Muscle layer of colon (tissue), 2 donors: ENCODE measurements at regions not wholly inside any gene's neighbourhood (a gene's known extent, or its start where the extent isn't known, plus 50 kb on each side); places are given as distances from the start of the nearest gene placed in this dataset.

Experiments used
- H3K27ac ChIP-seq: one replicate; pipeline ENCODE4 v1.7.0; 2013; ENCODE audit warnings: low read depth, mild to moderate bottlenecking, low read length, moderate library complexity
- H3K27me3 ChIP-seq, 2 donors: one replicate each; pipeline ENCODE4 v1.7.0; 2013; ENCODE audit warnings: low read length in 2 of 2, mild to moderate bottlenecking in 2 of 2; ENCODE audit not compliant: insufficient read depth in 2 of 2, control insufficient read depth in 1 of 2
- H3K36me3 ChIP-seq: one replicate; pipeline ENCODE4 v1.7.0; 2013; ENCODE audit warnings: mild to moderate bottlenecking, low read length; ENCODE audit not compliant: insufficient read depth
- H3K4me1 ChIP-seq: one replicate; pipeline ENCODE4 v1.7.0; 2013; ENCODE audit warnings: mild to moderate bottlenecking, low read length; ENCODE audit not compliant: insufficient read depth
- H3K4me3 ChIP-seq, 2 donors: one replicate each; pipeline ENCODE4 v1.7.0; 2013; ENCODE audit warnings: low read length in 2 of 2, low read depth in 1 of 2, mild to moderate bottlenecking in 1 of 2, moderate library complexity in 1 of 2
- H3K9ac ChIP-seq: one replicate; pipeline ENCODE4 v1.7.0; 2013; ENCODE audit warnings: low read length
- H3K9me3 ChIP-seq: one replicate; pipeline ENCODE4 v1.7.0; 2013; ENCODE audit warnings: mild to moderate bottlenecking, low read length
- donor health status: abdominal sarcoma.
- donor health status: Adenocarcinoma of cecum.

DNA sequence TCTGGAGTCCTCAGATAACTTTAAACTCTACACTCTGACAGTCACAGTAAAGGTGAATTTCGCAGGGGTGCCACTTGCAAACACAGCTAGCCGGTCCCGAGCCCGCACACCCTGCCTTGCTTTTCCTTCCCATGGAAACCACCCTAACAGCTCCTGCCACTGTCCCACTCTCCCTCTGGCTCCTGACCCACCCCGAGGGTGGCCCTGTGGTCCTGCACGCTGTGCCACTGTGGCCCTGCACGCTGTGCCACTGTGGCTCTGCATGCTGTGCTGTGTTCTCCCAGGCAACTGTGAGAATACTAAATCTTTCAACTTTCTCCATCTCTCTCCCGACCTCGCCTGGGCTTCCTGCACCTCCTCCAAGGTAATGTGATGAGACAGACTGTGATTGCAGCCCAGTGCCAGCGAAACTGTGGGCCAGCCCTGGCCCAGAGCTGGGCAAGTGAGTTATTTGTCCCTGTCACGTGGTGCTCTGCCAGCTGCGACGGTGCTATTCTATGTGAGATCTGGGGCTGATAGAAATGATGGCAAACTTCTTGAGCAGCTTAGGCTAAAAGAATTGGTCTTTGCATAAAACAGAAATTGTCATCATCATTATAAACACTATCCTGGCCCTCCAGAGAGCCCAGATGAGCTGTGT, 63.4 kb upstream of the TARBP1 start:
- Histone ChIP-seq H3K27ac (peak overlapping the region; percentile 83), H3K36me3 (no peaks in the 10 kb centered on the region), H3K9ac (peak overlapping the region; percentile 69), H3K9me3 (no peaks in the 10 kb centered on the region), H3K27me3 (no peaks in the 10 kb centered on the region), H3K4me1 (peaks cover 89% of the 10 kb centered on the region), H3K4me3 (no peak overlapping the region)

DNA sequence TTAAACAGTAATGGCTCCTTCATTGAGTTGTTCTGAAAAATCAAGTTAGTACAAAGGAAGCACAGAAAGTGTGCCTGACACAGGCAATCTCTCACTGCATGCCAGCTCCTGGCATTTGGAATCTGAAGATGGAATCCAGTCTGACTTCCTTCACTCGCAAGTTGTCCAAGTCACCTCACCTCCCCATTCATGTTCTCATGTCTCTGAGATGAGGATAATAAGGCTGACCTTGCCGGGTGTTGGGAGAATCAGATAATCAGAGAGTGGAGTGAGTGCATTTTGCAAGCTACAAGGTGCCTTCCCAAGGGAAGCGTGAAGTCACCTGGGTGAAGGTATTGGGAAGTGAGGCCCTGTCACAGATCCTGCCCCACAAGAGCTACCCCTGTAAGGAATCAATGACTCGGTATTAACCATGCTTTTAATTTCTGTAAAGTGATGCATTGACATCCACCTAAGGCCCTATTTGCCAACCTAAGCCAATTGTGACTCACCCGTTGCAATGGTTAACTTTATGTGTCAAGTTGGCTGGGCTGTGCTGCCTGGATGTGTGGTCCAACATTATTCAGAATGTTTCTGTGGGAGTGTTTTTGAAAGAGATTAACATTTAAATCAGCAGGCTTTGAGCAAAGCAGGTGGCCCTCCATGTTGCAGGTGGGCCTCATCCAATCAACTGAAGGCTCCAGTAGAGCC, 62.5 kb upstream of the TARBP1 start:
- Histone ChIP-seq H3K9ac (no peak overlapping the region), H3K36me3 (no peaks in the 10 kb centered on the region), H3K27me3 (no peaks in the 10 kb centered on the region), H3K27ac (peak overlapping the region; percentile 83), H3K4me1 (peaks cover 97% of the 10 kb centered on the region), H3K4me3 (no peak overlapping the region), H3K9me3 (no peaks in the 10 kb centered on the region)

DNA sequence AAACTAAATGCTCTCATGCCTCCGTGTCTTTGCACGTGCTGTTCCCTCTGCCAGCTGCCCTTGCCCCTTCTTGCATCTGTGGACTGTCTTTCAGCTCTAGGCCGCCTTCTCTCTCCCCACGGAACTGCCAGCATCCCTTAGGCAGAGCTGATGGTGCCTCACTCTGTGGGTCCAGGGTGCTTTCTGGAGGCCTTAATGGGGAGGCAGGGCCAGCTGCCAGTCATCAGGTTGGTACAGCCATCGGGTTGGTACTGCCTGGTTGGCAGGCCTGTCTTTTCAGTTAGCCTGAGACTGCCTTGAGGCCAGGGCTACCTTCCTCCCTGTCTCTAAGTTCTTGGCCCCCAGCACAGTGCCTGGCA, 61.4 kb upstream of the TARBP1 start:
- Histone ChIP-seq H3K27ac (peak overlapping the region; percentile 80), H3K4me3 (no peak overlapping the region), H3K4me1 (peaks cover 97% of the 10 kb centered on the region), H3K9ac (no peak overlapping the region), H3K9me3 (no peaks in the 10 kb centered on the region), H3K27me3 (no peaks in the 10 kb centered on the region), H3K36me3 (no peaks in the 10 kb centered on the region)

DNA sequence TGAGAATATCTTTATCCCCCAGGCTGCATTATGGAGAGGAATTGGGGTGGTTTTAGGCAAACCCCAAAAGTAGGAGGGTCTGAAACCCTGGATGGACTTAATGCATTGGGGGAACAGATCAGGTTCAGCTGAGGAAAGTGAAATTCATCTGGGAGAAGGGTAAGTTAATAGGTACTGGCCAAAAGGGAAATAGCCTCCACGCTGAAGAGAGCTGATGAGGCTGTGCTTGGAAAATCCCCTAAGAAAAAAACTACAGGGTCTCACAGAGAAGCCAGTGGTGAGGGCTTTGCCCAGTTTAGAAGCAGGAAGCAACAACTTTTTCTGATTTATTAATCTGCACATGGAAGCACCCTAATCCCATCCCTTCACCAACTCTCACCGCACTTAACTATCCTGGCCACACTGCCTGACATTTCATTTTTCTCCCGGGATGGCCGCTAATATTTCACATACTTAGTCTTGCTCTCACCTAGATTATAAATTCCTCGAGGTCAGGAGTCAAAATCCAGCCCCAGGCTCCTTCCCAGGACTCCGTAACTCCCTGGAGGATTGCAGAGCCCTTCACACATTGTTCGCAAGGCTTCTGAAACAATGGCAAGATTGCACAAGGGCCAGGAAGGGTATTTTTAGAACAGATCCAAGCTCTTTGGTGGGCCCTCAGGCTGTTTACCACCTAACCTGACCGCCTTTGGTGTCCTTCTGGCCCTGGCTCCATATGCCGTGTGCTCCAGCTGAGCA, 60.9 kb upstream of the TARBP1 start:
- H3K27ac ChIP-seq = peak overlapping the region; percentile 80
- no peaks in the 10 kb centered on the region for H3K27me3 ChIP-seq
- no peak overlapping the region for H3K9ac ChIP-seq
- H3K36me3 ChIP-seq = no peaks in the 10 kb centered on the region
- no peaks in the 10 kb centered on the region for H3K9me3 ChIP-seq
- H3K4me3 ChIP-seq = no peak overlapping the region
- H3K4me1 ChIP-seq = peaks cover 97% of the 10 kb centered on the region

DNA sequence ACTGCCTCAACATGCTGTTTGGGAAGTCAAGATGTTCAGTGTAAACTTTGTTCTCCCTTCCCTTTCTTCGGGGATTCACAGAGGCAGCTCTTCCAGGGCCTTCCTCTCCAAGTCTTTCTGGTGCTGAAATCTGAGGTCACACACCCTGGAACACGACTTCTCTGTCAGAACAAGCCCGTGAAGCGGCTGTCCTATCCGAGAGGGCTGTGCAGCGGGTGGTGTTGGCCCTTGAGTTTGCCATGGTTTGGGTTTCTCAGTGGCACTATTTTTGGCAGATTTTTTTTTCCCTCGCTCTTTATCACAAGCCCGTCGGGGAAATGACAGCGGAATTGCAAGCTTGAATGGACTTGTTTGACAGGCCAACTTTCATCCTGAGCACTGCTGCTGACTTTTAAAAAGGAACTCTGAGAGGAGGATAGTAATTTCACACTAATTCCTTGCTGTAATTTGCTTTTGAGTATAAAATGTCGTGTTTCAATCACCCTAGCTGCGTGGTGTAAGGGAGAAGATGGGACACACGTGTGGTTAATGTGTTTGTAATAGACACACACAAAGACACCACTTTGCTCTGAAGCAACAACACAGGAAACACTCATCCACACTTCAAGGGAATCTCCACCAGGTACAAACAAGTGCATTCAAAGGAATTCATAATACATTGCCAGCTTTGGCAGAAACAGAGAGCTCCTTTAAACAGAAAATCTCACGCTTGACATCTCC, 60.1 kb upstream of the TARBP1 start:
- Histone ChIP-seq H3K9ac (no peak overlapping the region), H3K4me1 (peaks cover 100% of the 10 kb centered on the region), H3K36me3 (no peaks in the 10 kb centered on the region), H3K27me3 (no peaks in the 10 kb centered on the region), H3K9me3 (no peaks in the 10 kb centered on the region), H3K4me3 (no peak overlapping the region), H3K27ac (peak overlapping the region; percentile 80)

DNA sequence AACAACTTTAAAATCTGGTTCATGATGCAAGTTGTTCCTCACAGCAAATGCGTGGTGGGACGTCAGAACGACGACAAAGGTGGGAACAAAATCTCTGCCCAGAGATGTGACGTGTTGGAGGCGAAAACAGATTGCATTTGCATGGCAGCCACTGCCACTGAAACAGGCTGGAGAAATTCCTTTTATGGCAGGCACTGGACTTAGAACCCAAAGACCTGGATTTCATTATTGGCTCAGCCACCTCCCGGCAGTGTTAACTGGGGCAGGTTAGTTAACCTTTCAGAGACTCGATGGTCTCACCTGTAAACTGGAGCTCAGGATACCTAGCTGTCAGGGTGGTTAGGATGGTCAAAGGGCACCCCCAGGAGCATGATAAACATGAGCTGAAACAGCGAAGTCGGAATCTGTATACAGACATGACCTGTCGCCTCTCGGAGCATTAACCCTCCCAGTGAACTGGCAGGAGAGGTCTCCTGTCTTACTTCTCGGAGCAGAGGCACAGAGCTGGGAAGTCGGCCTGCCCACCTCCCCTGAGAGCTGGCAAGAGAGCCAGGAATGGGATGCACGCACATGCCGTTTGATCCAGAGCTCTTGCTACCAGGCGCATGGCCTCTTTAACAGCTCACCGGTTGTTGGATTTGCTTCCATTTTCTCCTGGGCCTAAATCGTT, 59.2 kb upstream of the TARBP1 start:
- no peaks in the 10 kb centered on the region for H3K27me3 ChIP-seq
- H3K9me3 ChIP-seq = no peaks in the 10 kb centered on the region
- H3K9ac ChIP-seq = peak overlapping the region; percentile 4
- H3K36me3 ChIP-seq = no peaks in the 10 kb centered on the region
- H3K4me3 ChIP-seq = no peak overlapping the region
- peaks cover 100% of the 10 kb centered on the region for H3K4me1 ChIP-seq
- peak overlapping the region; percentile 80 for H3K27ac ChIP-seq

DNA sequence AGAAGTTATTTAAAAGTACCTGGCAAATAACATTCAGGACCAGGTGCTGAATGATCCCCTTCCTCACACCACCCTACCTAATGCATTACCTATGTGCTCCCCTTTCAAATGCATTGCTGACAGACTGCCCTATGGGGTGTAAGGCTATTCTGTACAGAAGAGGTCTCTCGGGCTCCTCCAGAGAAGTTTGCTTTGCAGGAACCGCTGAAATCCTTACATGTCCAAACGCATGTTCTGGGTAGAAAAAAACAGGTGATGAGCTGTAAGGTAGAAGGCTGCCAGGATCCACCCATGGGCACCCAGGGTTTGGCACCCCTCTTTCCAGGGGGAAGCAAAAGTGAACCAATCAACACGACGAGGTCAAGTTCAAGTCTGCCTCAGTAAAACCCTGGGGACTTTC, 58.3 kb upstream of the TARBP1 start:
- H3K4me1 ChIP-seq = peaks cover 100% of the 10 kb centered on the region
- no peak overlapping the region for H3K4me3 ChIP-seq
- H3K9ac ChIP-seq = peak overlapping the region; percentile 9
- no peaks in the 10 kb centered on the region for H3K9me3 ChIP-seq
- no peaks in the 10 kb centered on the region for H3K27me3 ChIP-seq
- H3K36me3 ChIP-seq = no peaks in the 10 kb centered on the region
- peak overlapping the region; percentile 80 for H3K27ac ChIP-seq

DNA sequence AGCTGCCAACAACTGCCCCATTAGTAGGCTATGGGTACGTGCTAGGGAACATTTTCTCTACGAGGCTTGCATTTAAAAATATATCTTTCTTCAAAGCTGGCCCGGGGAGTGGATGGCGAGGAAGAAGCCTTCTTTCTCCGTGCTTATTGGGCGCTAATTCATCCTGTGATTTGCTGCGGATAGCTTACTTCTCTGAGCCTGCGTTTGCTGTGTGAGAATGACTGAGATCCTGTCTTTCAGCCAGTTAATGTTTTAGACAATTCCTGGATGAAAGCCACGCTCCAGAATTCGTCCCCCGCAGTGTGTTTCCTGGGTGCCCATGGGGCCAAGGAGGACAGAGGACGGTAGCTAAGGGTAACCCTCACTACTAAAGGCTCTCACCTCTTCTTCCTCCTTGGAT, 57.8 kb upstream of the TARBP1 start:
- H3K9ac ChIP-seq = peak overlapping the region; percentile 9
- no peak overlapping the region for H3K4me3 ChIP-seq
- peaks cover 100% of the 10 kb centered on the region for H3K4me1 ChIP-seq
- no peaks in the 10 kb centered on the region for H3K27me3 ChIP-seq
- H3K27ac ChIP-seq = peak overlapping the region; percentile 80
- no peaks in the 10 kb centered on the region for H3K36me3 ChIP-seq
- H3K9me3 ChIP-seq = no peaks in the 10 kb centered on the region

DNA sequence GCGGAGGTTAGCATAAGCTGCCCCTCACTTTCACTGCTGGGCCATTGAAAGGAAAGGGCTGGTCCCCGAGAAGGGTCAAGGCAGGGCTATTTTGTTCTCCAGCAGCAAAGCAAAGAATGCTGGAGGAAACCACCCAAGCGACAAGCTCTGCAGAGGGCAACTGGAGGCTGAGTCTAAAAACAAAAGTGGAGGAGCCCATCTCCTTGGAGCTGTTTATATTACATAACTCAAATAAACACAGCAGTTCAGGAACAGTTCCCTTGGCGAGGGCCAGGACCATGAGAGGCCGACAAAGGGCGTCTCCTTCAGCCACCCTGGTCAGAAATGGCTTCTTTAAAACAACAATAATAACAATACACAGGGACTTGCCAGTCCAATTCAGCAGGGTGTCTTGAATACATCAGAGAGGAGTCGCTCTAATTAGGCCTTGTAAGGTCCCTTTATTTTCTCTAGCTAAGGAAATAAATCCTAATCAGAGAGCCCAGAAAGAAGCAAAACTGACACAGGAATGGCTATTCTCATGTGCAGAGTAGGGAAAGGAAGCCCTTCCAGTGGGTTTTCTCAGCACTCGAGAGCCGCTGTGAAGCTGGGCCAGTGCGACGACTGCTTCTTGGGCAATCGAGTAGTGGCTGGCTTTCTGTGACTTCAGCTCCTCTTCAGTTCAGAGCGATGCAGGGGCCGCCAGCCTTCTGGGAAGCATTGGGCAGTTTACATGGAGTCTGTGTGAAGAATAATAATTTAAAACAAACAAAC, 57.0 kb upstream of the TARBP1 start:
- H3K27me3 ChIP-seq = no peaks in the 10 kb centered on the region
- no peaks in the 10 kb centered on the region for H3K36me3 ChIP-seq
- peak overlapping the region; percentile 66 for H3K9ac ChIP-seq
- no peaks in the 10 kb centered on the region for H3K9me3 ChIP-seq
- peaks cover 100% of the 10 kb centered on the region for H3K4me1 ChIP-seq
- H3K27ac ChIP-seq = peak overlapping the region; percentile 80
- H3K4me3 ChIP-seq = peak overlapping the region in 1 of 2 donors; percentile 8

DNA sequence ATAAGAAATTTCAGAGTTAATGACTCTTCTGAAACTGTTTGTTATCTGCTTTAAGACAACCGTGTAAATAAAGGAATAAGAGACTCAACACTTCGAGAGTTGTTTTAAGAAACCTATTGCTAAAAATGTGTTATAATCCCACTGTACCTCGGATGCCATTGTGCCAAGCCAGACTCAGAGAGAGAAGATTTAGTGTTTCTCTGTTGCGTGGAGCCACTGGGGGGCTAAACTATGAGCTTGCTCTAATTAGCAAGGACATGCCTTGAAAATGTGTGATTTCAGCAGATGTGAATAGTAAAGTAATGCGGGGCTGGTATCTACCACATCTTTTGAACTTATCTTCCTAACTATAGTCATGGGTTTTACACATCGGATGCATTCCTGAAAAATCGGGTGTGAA, 56.2 kb upstream of the TARBP1 start:
- Histone ChIP-seq H3K27ac (peak overlapping the region; percentile 80), H3K27me3 (no peaks in the 10 kb centered on the region), H3K4me3 (peak overlapping the region in 1 of 2 donors; percentile 8), H3K36me3 (no peaks in the 10 kb centered on the region), H3K9ac (peak overlapping the region; percentile 66), H3K4me1 (peaks cover 98% of the 10 kb centered on the region), H3K9me3 (no peaks in the 10 kb centered on the region)
